ENCODE measurements at regions not wholly inside any gene's neighbourhood (a gene's known extent, or its start where the extent isn't known, plus 50 kb on each side); places are given as distances from the start of the nearest gene placed in this dataset.
"Not testable (repeated sequence)": the region's sequence is repeated elsewhere in the genome, so short reads cannot be mapped to it uniquely, and the experiment has no call there.

DNA sequence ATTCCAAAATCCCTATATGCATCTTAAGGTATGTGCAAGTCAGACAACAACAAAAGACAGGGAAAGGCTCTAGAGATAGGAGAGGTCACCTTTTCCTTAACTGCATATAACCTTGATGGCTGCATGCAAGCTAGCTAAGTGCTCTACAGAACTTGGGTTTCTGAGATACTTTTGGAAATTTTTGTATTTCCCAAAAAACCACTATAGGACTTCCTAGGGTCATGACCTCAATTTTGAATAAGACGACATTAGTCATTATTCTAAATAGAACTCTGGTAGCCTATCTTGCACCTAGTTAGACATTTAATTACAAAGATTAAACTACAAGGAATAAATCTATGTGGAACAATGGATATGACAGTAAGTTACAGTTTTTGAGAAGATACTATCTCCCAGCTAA lies 309.3 kb downstream of the BCAT1 start:
- TF ChIP-seq CTCF (IDR thresholded peaks at IDR 0.05; ENCODE audit: insufficient read depth, low read length), result no peak
- H3K4me3 ChIP-seq (ENCODE audit: low read depth, low read length), result no peak overlapping the region
- DNase-seq (ENCODE audit: low read depth), result no peak

- DNase-seq (ENCODE audit: low read depth), result no peak
- TF ChIP-seq CTCF (IDR thresholded peaks at IDR 0.05; ENCODE audit: insufficient read depth, low read length), result no peak
Measured at GRCh38 chr12:24632466-24632865, 316.4 kb downstream of the BCAT1 start.

GRCh38 chr12:24631676-24632426 lies 317.1 kb downstream of the BCAT1 start:
- no peak for DNase-seq (ENCODE audit: low read depth)
- no peak for TF ChIP-seq CTCF (IDR thresholded peaks at IDR 0.05; ENCODE audit: insufficient read depth, low read length)
- no peak overlapping the region for H3K4me3 ChIP-seq (ENCODE audit: low read depth, low read length)

More at GRCh38 chr12:24632466-24632865, 316.4 kb downstream of the BCAT1 start:
- no peak overlapping the region for H3K4me3 ChIP-seq (ENCODE audit: low read depth, low read length)

- no peak for TF ChIP-seq CTCF (IDR thresholded peaks at IDR 0.05; ENCODE audit: insufficient read depth, low read length)
- no peak overlapping the region for H3K4me3 ChIP-seq (ENCODE audit: low read depth, low read length)
- no peak for DNase-seq (ENCODE audit: low read depth)
Measured at GRCh38 chr12:24630856-24631255, 318.0 kb downstream of the BCAT1 start.

GRCh38 chr12:24630446-24630845 lies 318.5 kb downstream of the BCAT1 start:
- peak; percentile 6 for DNase-seq (ENCODE audit: low read depth)
- no peak overlapping the region for H3K4me3 ChIP-seq (ENCODE audit: low read depth, low read length)
- TF ChIP-seq CTCF (IDR thresholded peaks at IDR 0.05; ENCODE audit: insufficient read depth, low read length), result peak; percentile 23

DNA sequence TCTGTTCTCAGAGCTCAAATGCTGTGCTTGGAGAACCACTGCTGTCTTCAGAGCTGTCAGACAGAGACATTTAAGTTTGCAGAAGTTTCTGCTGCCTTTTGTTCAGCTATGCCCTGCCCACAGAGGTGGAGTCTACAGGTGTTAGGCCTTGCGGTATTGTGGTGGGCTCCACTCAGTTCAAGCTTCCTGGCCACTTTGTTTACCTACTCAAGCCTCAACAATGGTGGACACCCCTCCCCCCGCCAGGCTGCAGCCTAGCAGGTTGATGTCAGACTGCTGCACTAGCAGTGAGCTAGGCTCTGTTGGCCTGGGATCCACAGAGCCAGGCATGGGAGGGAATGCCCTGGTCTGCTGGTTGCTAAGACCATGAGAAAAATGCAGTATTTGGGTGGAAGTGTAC lies 323.8 kb downstream of the BCAT1 start:
- DNase-seq (ENCODE audit: low read depth), result no peak
- no peak for TF ChIP-seq CTCF (IDR thresholded peaks at IDR 0.05; ENCODE audit: insufficient read depth, low read length)
- H3K4me3 ChIP-seq (ENCODE audit: low read depth, low read length), result no peak overlapping the region

DNA sequence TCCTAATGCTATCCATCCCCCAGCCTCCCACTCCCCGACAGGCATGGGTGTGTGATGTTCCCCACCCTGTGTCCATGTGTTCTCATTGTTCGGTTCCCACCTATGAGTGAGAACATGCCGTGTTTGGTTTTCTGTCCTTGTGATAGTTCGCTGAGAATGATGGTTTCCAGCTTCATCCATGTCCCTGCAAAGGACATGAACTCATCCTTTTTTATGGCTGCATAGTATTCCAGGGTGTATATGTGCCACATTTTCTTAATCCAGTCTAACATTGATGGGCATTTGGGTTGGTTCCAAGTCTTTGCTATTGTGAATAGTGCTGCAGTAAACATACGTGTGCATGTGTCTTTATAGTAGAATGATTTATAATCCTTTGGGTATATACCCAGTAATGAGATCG lies 328.9 kb downstream of the BCAT1 start:
- DNase-seq (ENCODE audit: low read depth); H3K4me3 ChIP-seq (ENCODE audit: low read depth, low read length): not testable (repeated sequence)

Data from fibroblast of the aortic adventitia (primary cell).